Left lung (tissue), 4 donors: ENCODE measurements at regions not wholly inside any gene's neighbourhood (a gene's known extent, or its start where the extent isn't known, plus 50 kb on each side); places are given as distances from the start of the nearest gene placed in this dataset.
"Not testable (repeated sequence)": the region's sequence is repeated elsewhere in the genome, so short reads cannot be mapped to it uniquely, and the experiment has no call there.

Experiments
- ATAC-seq: fragments of 200-7000 bp; cut with Tn5 transposase; one replicate; pipeline ENCODE4 v1.9.1; 2020; ENCODE audit warnings: moderate library complexity
- DNase-seq, 4 donors: peaks; one replicate each; pipeline ENCODE4 v3.0.0-alpha.2; 2013 to 2020
- H3K27ac ChIP-seq, 2 donors: fragments of 200-600 bp; sonication (generic) in 1 of 2; one replicate each; pipeline versions ENCODE4 v1.5.0 to v1.8.0; 2020 to 2021
- H3K27me3 ChIP-seq, 2 donors: fragments of 200-600 bp; sonication (generic) in 1 of 2; one replicate each; pipeline versions ENCODE4 v1.5.0 to v1.8.0; 2020 to 2021
- H3K36me3 ChIP-seq, 2 donors: fragments of 200-600 bp; sonication (generic) in 1 of 2; one replicate each; pipeline versions ENCODE4 v1.5.0 to v1.8.0; 2020 to 2021
- H3K4me1 ChIP-seq, 2 donors: fragments of 200-600 bp; one replicate each; pipeline ENCODE4 v1.8.0; 2021
- H3K4me3 ChIP-seq, 2 donors: fragments of 200-600 bp; sonication (generic) in 1 of 2; one replicate each; pipeline versions ENCODE4 v1.5.0 to v1.8.0; 2020 to 2021; ENCODE audit warnings: mild to moderate bottlenecking in 1 of 2
- H3K9me3 ChIP-seq, 2 donors: fragments of 200-600 bp; sonication (generic) in 1 of 2; one replicate each; pipeline versions ENCODE4 v1.5.0 to v1.8.0; 2020 to 2021
- CTCF ChIP-seq, 2 donors: fragments of 200-600 bp; sonication (generic) in 1 of 2; IDR thresholded peaks; one replicate each; pipeline versions ENCODE4 v1.5.0 to v1.8.0; 2021; ENCODE audit warnings: antibody characterized with exemption in 2 of 2
- intact Hi-C, 2 donors: fragments of 100-400 bp; cut with DNase I; formaldehyde crosslinking; loops; one replicate each; pipeline versions ENCODE4 v1.11.2 to v1.14.2; 2022
- donor health status: DM: no; HTN: yes; CAD: no.
- donor health status: DM: no; HTN: no; CAD: no.

DNA sequence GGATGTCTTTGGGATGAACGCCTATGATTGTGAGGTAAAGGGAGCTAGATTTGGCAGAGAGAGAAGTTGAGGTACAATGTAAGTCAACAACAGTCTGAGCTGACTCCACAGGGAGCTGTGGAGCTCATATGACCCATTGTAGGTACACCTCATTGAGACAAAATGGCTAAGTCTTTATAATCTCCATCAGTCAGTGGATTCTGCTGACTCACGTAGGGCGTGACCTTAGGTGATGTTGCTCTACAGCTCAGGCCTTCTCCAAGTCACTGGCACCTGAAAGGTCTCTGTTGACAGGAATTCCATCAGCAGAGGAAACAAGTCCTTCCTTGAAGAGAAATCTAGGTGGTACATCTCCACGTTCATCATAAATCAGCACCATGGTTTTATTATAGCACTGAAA, 118.2 kb upstream of the PRR16 start:
- Histone ChIP-seq H3K4me1 (no peaks in the 10 kb centered on the region), H3K9me3 (peaks cover 0 to 4% of the 10 kb centered on the region in 2 donors), H3K36me3 (no peaks in the 10 kb centered on the region), H3K27me3 (no peaks in the 10 kb centered on the region), H3K4me3 (no peak overlapping the region), H3K27ac (no peak overlapping the region)
- no peak for TF ChIP-seq CTCF (IDR thresholded peaks at IDR 0.05)
- intact Hi-C loops: no loop called here
- DNase-seq (no peak), ATAC-seq (no peak)

DNA sequence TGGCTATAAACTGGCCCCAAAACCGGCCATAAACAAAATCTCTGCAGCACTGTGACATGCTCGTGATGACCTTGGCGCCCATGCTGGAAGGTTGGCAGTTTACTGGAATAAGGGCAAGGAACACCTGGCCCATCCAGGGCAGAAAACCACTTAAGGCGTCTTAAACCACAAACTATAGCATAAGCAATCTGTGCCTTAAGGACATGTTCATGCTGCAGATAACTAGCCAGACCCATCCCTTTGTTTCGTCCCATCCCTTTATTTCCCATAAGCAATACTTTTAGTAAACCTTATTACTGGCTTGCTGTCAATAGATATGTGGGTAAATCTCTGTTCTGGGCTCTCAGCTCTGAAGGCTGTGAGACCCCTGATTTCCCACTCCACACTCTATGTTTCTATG, 113.0 kb upstream of the PRR16 start:
- DNase-seq, H3K27me3 ChIP-seq, H3K36me3 ChIP-seq, H3K27ac ChIP-seq, ATAC-seq, intact Hi-C loops, H3K4me1 ChIP-seq, H3K4me3 ChIP-seq: not testable (repeated sequence)
- H3K9me3 ChIP-seq: peaks cover 0 to 11% of the 10 kb centered on the region in 2 donors

- no peak for ATAC-seq
- no peaks in the 10 kb centered on the region for H3K27me3 ChIP-seq
- no peaks in the 10 kb centered on the region for H3K4me1 ChIP-seq
- H3K36me3 ChIP-seq: no peaks in the 10 kb centered on the region
- no peak for DNase-seq
- H3K27ac ChIP-seq: no peak overlapping the region
- TF ChIP-seq CTCF (IDR thresholded peaks at IDR 0.05): no peak
- no peak overlapping the region for H3K4me3 ChIP-seq
- intact Hi-C loops: no loop called here
- H3K9me3 ChIP-seq: peaks cover 0 to 11% of the 10 kb centered on the region in 2 donors
These were observed 110.0 kb upstream of the PRR16 start for GRCh38 chr5:120354126-120354525.

- Histone ChIP-seq H3K4me1 (no peaks in the 10 kb centered on the region), H3K4me3 (no peak overlapping the region), H3K36me3 (no peaks in the 10 kb centered on the region), H3K9me3 (no peaks in the 10 kb centered on the region), H3K27ac (no peak overlapping the region), H3K27me3 (no peaks in the 10 kb centered on the region)
- intact Hi-C loops: no loop called here
- no peak for DNase-seq
- no peak for TF ChIP-seq CTCF (IDR thresholded peaks at IDR 0.05)
- ATAC-seq: no peak
These were observed 105.2 kb upstream of the PRR16 start for GRCh38 chr5:120358949-120359348.

GRCh38 chr5:120361941-120362340, 102.2 kb upstream of the PRR16 start:
- H3K27me3 ChIP-seq: no peaks in the 10 kb centered on the region
- no peak overlapping the region for H3K4me3 ChIP-seq
- ATAC-seq (no peak), DNase-seq (no peak)
- H3K9me3 ChIP-seq: no peaks in the 10 kb centered on the region
- no peaks in the 10 kb centered on the region for H3K36me3 ChIP-seq
- intact Hi-C loops: no loop called here
- no peak overlapping the region for H3K27ac ChIP-seq
- no peaks in the 10 kb centered on the region for H3K4me1 ChIP-seq
- TF ChIP-seq CTCF (IDR thresholded peaks at IDR 0.05): no peak

DNA sequence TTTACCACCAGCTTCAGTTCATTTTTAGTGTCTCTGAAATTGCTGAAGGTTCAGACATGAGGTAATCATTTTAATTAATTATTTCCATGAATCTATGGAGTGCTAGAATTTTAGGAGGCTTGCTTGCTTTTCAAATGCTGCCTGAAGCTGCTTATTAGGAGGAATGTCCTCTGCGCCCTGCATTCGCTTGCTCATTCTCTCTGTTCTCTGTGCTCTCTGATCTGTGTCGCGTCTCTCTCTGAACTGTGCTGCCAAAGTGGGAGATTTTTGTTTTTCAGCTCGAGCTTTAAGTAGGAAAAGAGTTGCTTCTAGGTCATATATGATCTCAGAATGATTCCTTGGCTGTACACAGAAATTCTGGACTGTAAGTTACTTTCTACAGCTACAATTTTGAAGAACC, 101.7 kb upstream of the PRR16 start:
- Histone ChIP-seq H3K4me3 (no peak overlapping the region), H3K36me3 (no peaks in the 10 kb centered on the region), H3K27me3 (no peaks in the 10 kb centered on the region), H3K4me1 (no peaks in the 10 kb centered on the region), H3K27ac (no peak overlapping the region), H3K9me3 (no peaks in the 10 kb centered on the region)
- ATAC-seq: no peak
- intact Hi-C loops: no loop called here
- no peak for DNase-seq
- no peak for TF ChIP-seq CTCF (IDR thresholded peaks at IDR 0.05)
